WTC11 (cell line): ENCODE measurements at regions not wholly inside any gene's neighbourhood (a gene's known extent, or its start where the extent isn't known, plus 50 kb on each side); places are given as distances from the start of the nearest gene placed in this dataset.

Source experiments
- ATAC-seq: fragments of 200-7000 bp; cut with Tn5 transposase; 2 replicates; pipeline ENCODE4 v1.10.0; 2021; ENCODE audit warnings: mild to moderate bottlenecking, moderate library complexity
- CTCF ChIA-PET: fragments of 300-600 bp; sonication (Branson Sonifier 250); formaldehyde crosslinking; loops from one replicate; lab custom pipeline; 2021; ENCODE audit warnings: antibody characterized with exemption; lab: Charles Lee
- POLR2A ChIA-PET: fragments of 350-600 bp; sonication (Branson Sonifier 250); formaldehyde crosslinking; loops from one replicate; lab custom pipeline; 2021; ENCODE audit warnings: antibody characterized with exemption; lab: Charles Lee
- DNase-seq: peaks from one replicate; pipeline ENCODE4 v3.0.0; 2021; ENCODE audit warnings: low spot score
- H3K27ac Mint-ChIP-seq: 2 replicates; pipeline ENCODE4 v1.8.0; 2021; ENCODE audit warnings: mixed read lengths
- H3K27me3 Mint-ChIP-seq: 2 replicates; pipeline ENCODE4 v1.8.0; 2021; ENCODE audit warnings: low read depth, mild to moderate bottlenecking, moderate library complexity, mixed read lengths
- H3K36me3 Mint-ChIP-seq: 2 replicates; pipeline ENCODE4 v1.8.0; 2021; ENCODE audit warnings: mixed read lengths
- H3K4me1 Mint-ChIP-seq: 2 replicates; pipeline ENCODE4 v1.8.0; 2022; ENCODE audit warnings: mixed read lengths
- H3K4me3 Mint-ChIP-seq: 2 replicates; pipeline ENCODE4 v1.8.0; 2021; ENCODE audit warnings: mild to moderate bottlenecking, moderate library complexity, mixed read lengths
- H3K9me3 Mint-ChIP-seq: 2 replicates; pipeline ENCODE4 v1.8.0; 2021; ENCODE audit warnings: mixed read lengths
- ATF1 ChIP-seq: sonication (generic); formaldehyde crosslinking; IDR thresholded peaks from 2 replicates; pipeline ENCODE4 v1.8.1; 2023; ENCODE audit warnings: mild to moderate bottlenecking, moderate library complexity, missing genetic modification reagents
- ATF3 ChIP-seq: sonication (generic); formaldehyde crosslinking; conservative IDR thresholded peaks from 2 replicates; pipeline ENCODE4 v1.8.1; 2022; ENCODE audit warnings: mild to moderate bottlenecking, missing genetic modification reagents
- CREB1 ChIP-seq: sonication (generic); formaldehyde crosslinking; IDR thresholded peaks from 2 replicates; pipeline ENCODE4 v1.8.0; 2023; ENCODE audit warnings: mild to moderate bottlenecking, missing genetic modification reagents
- CTCF ChIP-seq: fragments of 200-600 bp; IDR thresholded peaks from 2 replicates; pipeline ENCODE4 v1.8.0; 2022; ENCODE audit warnings: antibody characterized with exemption
- E2F1 ChIP-seq: sonication (generic); formaldehyde crosslinking; IDR thresholded peaks from 2 replicates; pipeline ENCODE4 v1.8.0; 2022; ENCODE audit warnings: mild to moderate bottlenecking, missing genetic modification reagents
- E2F5 ChIP-seq: sonication (generic); formaldehyde crosslinking; IDR thresholded peaks from 2 replicates; pipeline ENCODE4 v1.8.1; 2022; ENCODE audit warnings: mild to moderate bottlenecking, moderate library complexity, missing genetic modification reagents
- ESRRA ChIP-seq: sonication (generic); formaldehyde crosslinking; IDR thresholded peaks from 2 replicates; pipeline ENCODE4 v1.8.1; 2022; ENCODE audit warnings: mild to moderate bottlenecking, missing genetic modification reagents, borderline replicate concordance
- ETV6 ChIP-seq: sonication (generic); formaldehyde crosslinking; IDR thresholded peaks from 2 replicates; pipeline ENCODE4 v1.8.1; 2022; ENCODE audit warnings: mild to moderate bottlenecking, missing genetic modification reagents
- GRHL2 ChIP-seq: fragments of 250-450 bp; sonication (Bioruptor Pico); IDR thresholded peaks from 2 replicates; pipeline ENCODE4 v1.8.0; 2022; ENCODE audit warnings: mild to moderate bottlenecking, moderate library complexity; ENCODE audit not compliant: insufficient replicate concordance, severe bottlenecking
- GTF2I ChIP-seq: fragments of 250-450 bp; sonication (Bioruptor Pico); conservative IDR thresholded peaks from 2 replicates; pipeline ENCODE4 v1.4.0; 2021; ENCODE audit warnings: mild to moderate bottlenecking
- HMGA2 ChIP-seq: fragments of 250-450 bp; sonication (Bioruptor Pico); IDR thresholded peaks from 2 replicates; pipeline ENCODE4 v1.4.0; 2021; ENCODE audit warnings: mild to moderate bottlenecking, moderate library complexity
- IRF1 ChIP-seq: sonication (generic); formaldehyde crosslinking; IDR thresholded peaks from 2 replicates; pipeline ENCODE4 v1.8.0; 2023; ENCODE audit warnings: missing genetic modification reagents
- MAX ChIP-seq: sonication (generic); formaldehyde crosslinking; IDR thresholded peaks from 2 replicates; pipeline ENCODE4 v1.8.0; 2022; ENCODE audit warnings: mild to moderate bottlenecking, missing genetic modification reagents
- NR2C2 ChIP-seq: sonication (generic); formaldehyde crosslinking; IDR thresholded peaks from 2 replicates; pipeline ENCODE4 v1.8.0; 2022; ENCODE audit warnings: mild to moderate bottlenecking, missing genetic modification reagents
- OVOL2 ChIP-seq: fragments of 250-450 bp; sonication (Bioruptor Pico); IDR thresholded peaks from 2 replicates; pipeline ENCODE4 v1.9.0; 2021; ENCODE audit warnings: mild to moderate bottlenecking, borderline replicate concordance
- SMAD4 ChIP-seq: sonication (generic); formaldehyde crosslinking; IDR thresholded peaks from 2 replicates; pipeline ENCODE4 v1.8.0; 2022; ENCODE audit warnings: mild to moderate bottlenecking, missing genetic modification reagents
- STAT6 ChIP-seq: sonication (generic); formaldehyde crosslinking; conservative IDR thresholded peaks from 2 replicates; pipeline ENCODE4 v1.8.1; 2023; ENCODE audit warnings: mild to moderate bottlenecking, low read depth, missing genetic modification reagents, moderate library complexity
- TCF7 ChIP-seq: sonication (generic); formaldehyde crosslinking; IDR thresholded peaks from 2 replicates; pipeline ENCODE4 v1.8.0; 2022; ENCODE audit warnings: mild to moderate bottlenecking, low read depth, missing genetic modification reagents, moderate library complexity
- USF2 ChIP-seq: sonication (generic); formaldehyde crosslinking; IDR thresholded peaks from 2 replicates; pipeline ENCODE4 v1.8.1; 2023; ENCODE audit warnings: mild to moderate bottlenecking, missing genetic modification reagents, moderate library complexity
- ZBTB43 ChIP-seq: sonication (generic); formaldehyde crosslinking; IDR thresholded peaks from 2 replicates; pipeline ENCODE4 v1.8.1; 2023; ENCODE audit warnings: mild to moderate bottlenecking, missing genetic modification reagents
- ZNF121 ChIP-seq: sonication (generic); formaldehyde crosslinking; IDR thresholded peaks from 2 replicates; pipeline ENCODE4 v1.8.0; 2023; ENCODE audit warnings: missing genetic modification reagents
- ZNF219 ChIP-seq: sonication (generic); formaldehyde crosslinking; IDR thresholded peaks from 2 replicates; pipeline ENCODE4 v1.8.0; 2023; ENCODE audit warnings: missing genetic modification reagents, mild to moderate bottlenecking, borderline replicate concordance
- ZNF263 ChIP-seq: sonication (generic); formaldehyde crosslinking; IDR thresholded peaks from 2 replicates; pipeline ENCODE4 v1.8.1; 2022; ENCODE audit warnings: low read depth, mild to moderate bottlenecking, moderate library complexity, missing genetic modification reagents
- ZNF425 ChIP-seq: fragments of 250-450 bp; sonication (Bioruptor Pico); conservative IDR thresholded peaks from 2 replicates; pipeline ENCODE4 v1.9.0; 2021; ENCODE audit warnings: mild to moderate bottlenecking

- no peak for TF ChIP-seq USF2 (CRISPR knock-in tag)
- TF ChIP-seq ZNF219 (CRISPR knock-in tag): no peak
- no peak for TF ChIP-seq E2F1 (CRISPR knock-in tag)
- TF ChIP-seq CTCF: no peak
- TF ChIP-seq E2F5 (CRISPR knock-in tag): no peak
- no peak for TF ChIP-seq ETV6 (CRISPR knock-in tag)
- no peak for TF ChIP-seq GRHL2
- TF ChIP-seq ZNF425 (CRISPR knock-in tag): no peak
- TF ChIP-seq ATF3 (CRISPR knock-in tag): no peak
- no peak for TF ChIP-seq OVOL2
- no peak for TF ChIP-seq ZBTB43
- no peak for TF ChIP-seq SMAD4 (CRISPR knock-in tag)
- TF ChIP-seq, all 79 proteins: peak for 0
These were observed 140.5 kb upstream of the ANKH start (continued) for GRCh38 chr5:15012061-15012460.

GRCh38 chr5:15010936-15011335 lies 139.4 kb upstream of the ANKH start:
- ChIA-PET CTCF (no interaction called here), POLR2A (no interaction called here)
- Mint-ChIP-seq H3K4me1 (peaks cover 18% of the 10 kb centered on the region), H3K27ac (no peak overlapping the region), H3K4me3 (no peak overlapping the region), H3K9me3 (no peaks in the 10 kb centered on the region), H3K27me3 (no peaks in the 10 kb centered on the region), H3K36me3 (no peaks in the 10 kb centered on the region)
- DNase-seq (no peak), ATAC-seq (no peak)
- no peak for TF ChIP-seq IRF1 (CRISPR knock-in tag)
- no peak for TF ChIP-seq MAX
- no peak for TF ChIP-seq TCF7 (CRISPR knock-in tag)
- TF ChIP-seq ZNF263 (CRISPR knock-in tag): no peak
- no peak for TF ChIP-seq ZNF121 (CRISPR knock-in tag)
- no peak for TF ChIP-seq NR2C2
- no peak for TF ChIP-seq ESRRA (CRISPR knock-in tag)
- TF ChIP-seq STAT6 (CRISPR knock-in tag): no peak
- no peak for TF ChIP-seq ATF1
- no peak for TF ChIP-seq GTF2I (CRISPR knock-in tag)
- TF ChIP-seq HMGA2 (CRISPR knock-in tag): no peak
- no peak for TF ChIP-seq CREB1 (CRISPR knock-in tag)
